ENCODE measurements at regions not wholly inside any gene's neighbourhood (a gene's known extent, or its start where the extent isn't known, plus 50 kb on each side); places are given as distances from the start of the nearest gene placed in this dataset.

DNA sequence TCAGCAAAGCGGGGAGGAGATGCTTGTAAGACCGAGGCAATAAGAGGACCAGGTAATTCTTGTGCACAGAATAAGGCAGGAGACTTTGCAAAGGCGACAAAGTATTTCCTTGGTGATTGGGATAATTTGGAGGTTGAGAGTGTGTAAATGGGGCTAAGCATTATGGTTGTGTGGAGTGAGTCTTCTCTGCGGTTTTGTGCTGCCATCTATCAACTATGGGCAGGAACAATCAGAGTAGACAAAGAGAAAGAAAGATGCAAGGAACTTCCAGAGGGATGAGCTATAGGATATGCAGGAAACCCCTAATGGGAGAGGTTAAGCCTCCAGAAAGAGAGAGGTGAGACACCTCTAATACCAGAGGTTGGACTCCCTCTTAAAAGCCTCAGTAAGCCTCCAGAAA is 339.8 kb downstream of the PAPSS1 start:
- TF ChIP-seq, protein P1, sequence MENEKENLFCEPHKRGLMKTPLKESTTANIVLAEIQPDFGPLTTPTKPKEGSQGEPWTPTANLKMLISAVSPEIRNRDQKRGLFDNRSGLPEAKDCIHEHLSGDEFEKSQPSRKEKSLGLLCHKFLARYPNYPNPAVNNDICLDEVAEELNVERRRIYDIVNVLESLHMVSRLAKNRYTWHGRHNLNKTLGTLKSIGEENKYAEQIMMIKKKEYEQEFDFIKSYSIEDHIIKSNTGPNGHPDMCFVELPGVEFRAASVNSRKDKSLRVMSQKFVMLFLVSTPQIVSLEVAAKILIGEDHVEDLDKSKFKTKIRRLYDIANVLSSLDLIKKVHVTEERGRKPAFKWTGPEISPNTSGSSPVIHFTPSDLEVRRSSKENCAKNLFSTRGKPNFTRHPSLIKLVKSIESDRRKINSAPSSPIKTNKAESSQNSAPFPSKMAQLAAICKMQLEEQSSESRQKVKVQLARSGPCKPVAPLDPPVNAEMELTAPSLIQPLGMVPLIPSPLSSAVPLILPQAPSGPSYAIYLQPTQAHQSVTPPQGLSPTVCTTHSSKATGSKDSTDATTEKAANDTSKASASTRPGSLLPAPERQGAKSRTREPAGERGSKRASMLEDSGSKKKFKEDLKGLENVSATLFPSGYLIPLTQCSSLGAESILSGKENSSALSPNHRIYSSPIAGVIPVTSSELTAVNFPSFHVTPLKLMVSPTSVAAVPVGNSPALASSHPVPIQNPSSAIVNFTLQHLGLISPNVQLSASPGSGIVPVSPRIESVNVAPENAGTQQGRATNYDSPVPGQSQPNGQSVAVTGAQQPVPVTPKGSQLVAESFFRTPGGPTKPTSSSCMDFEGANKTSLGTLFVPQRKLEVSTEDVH (IDR thresholded peaks at IDR 0.05; ENCODE audit: low read depth, partially characterized antibody), result no peak
- TF ChIP-seq EZH2 (IDR thresholded peaks at IDR 0.05; ENCODE audit: borderline replicate concordance, control insufficient read depth, low read depth, low read length), result no peak
- no peak for TF ChIP-seq ASH2L (IDR thresholded peaks at IDR 0.05; ENCODE audit: borderline replicate concordance, low read depth)
- TF ChIP-seq, protein P2, sequence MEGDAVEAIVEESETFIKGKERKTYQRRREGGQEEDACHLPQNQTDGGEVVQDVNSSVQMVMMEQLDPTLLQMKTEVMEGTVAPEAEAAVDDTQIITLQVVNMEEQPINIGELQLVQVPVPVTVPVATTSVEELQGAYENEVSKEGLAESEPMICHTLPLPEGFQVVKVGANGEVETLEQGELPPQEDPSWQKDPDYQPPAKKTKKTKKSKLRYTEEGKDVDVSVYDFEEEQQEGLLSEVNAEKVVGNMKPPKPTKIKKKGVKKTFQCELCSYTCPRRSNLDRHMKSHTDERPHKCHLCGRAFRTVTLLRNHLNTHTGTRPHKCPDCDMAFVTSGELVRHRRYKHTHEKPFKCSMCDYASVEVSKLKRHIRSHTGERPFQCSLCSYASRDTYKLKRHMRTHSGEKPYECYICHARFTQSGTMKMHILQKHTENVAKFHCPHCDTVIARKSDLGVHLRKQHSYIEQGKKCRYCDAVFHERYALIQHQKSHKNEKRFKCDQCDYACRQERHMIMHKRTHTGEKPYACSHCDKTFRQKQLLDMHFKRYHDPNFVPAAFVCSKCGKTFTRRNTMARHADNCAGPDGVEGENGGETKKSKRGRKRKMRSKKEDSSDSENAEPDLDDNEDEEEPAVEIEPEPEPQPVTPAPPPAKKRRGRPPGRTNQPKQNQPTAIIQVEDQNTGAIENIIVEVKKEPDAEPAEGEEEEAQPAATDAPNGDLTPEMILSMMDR (IDR thresholded peaks at IDR 0.05 in 2 of 3, conservative IDR thresholded peaks at IDR 0.05 in 1 of 3; ENCODE audit: control insufficient read depth in 2 of 3, extremely low read depth in 1 of 3, insufficient read depth in 1 of 3, low read depth in 3 of 3, low read length in 3 of 3), result no peak
- no peak for TF ChIP-seq POU2F2 (IDR thresholded peaks at IDR 0.05; ENCODE audit: borderline replicate concordance, low read depth, low read length)
- no peak for TF ChIP-seq RB1 (IDR thresholded peaks at IDR 0.05; ENCODE audit: borderline replicate concordance)
- TF ChIP-seq, protein P3, sequence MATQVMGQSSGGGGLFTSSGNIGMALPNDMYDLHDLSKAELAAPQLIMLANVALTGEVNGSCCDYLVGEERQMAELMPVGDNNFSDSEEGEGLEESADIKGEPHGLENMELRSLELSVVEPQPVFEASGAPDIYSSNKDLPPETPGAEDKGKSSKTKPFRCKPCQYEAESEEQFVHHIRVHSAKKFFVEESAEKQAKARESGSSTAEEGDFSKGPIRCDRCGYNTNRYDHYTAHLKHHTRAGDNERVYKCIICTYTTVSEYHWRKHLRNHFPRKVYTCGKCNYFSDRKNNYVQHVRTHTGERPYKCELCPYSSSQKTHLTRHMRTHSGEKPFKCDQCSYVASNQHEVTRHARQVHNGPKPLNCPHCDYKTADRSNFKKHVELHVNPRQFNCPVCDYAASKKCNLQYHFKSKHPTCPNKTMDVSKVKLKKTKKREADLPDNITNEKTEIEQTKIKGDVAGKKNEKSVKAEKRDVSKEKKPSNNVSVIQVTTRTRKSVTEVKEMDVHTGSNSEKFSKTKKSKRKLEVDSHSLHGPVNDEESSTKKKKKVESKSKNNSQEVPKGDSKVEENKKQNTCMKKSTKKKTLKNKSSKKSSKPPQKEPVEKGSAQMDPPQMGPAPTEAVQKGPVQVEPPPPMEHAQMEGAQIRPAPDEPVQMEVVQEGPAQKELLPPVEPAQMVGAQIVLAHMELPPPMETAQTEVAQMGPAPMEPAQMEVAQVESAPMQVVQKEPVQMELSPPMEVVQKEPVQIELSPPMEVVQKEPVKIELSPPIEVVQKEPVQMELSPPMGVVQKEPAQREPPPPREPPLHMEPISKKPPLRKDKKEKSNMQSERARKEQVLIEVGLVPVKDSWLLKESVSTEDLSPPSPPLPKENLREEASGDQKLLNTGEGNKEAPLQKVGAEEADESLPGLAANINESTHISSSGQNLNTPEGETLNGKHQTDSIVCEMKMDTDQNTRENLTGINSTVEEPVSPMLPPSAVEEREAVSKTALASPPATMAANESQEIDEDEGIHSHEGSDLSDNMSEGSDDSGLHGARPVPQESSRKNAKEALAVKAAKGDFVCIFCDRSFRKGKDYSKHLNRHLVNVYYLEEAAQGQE (IDR thresholded peaks at IDR 0.05; ENCODE audit: low read depth, low read length), result no peak
- no peak for TF ChIP-seq TAF1 (IDR thresholded peaks at IDR 0.05; ENCODE audit: borderline replicate concordance, low read depth, low read length)
